Mesenchymal stem cell (in vitro differentiated cells and primary cell): ENCODE measurements at regions not wholly inside any gene's neighbourhood (a gene's known extent, or its start where the extent isn't known, plus 50 kb on each side); places are given as distances from the start of the nearest gene placed in this dataset.

ENCODE experiments used
- DNase-seq: peaks from one replicate; pipeline ENCODE4 v3.0.0-alpha.2; 2013
- H2AFZ ChIP-seq: one replicate; pipeline ENCODE4 v1.6.1; 2013; ENCODE audit warnings: low read depth, mild to moderate bottlenecking, control low read depth, inconsistent platforms, low read length, moderate library complexity
- H2AK5ac ChIP-seq: 2 replicates; pipeline ENCODE4 v1.6.1; 2013; ENCODE audit warnings: low read length, moderate library complexity, mild to moderate bottlenecking, inconsistent platforms; ENCODE audit not compliant: severe bottlenecking
- H2BK120ac ChIP-seq: one replicate; pipeline ENCODE4 v1.6.1; 2013; ENCODE audit warnings: low read depth, mild to moderate bottlenecking, inconsistent platforms, low read length, moderate library complexity
- H2BK12ac ChIP-seq, 2 experiments: one replicate each; pipeline ENCODE4 v1.6.1; 2013; ENCODE audit warnings: inconsistent platforms in 2 of 2, low read length in 2 of 2, mild to moderate bottlenecking in 2 of 2, moderate library complexity in 2 of 2, control low read depth in 1 of 2
- H2BK15ac ChIP-seq: one replicate; pipeline ENCODE4 v1.6.1; 2013; ENCODE audit warnings: mild to moderate bottlenecking, low read depth, inconsistent platforms; ENCODE audit not compliant: poor library complexity, severe bottlenecking
- H2BK5ac ChIP-seq: 2 replicates; pipeline ENCODE4 v1.6.1; 2013; ENCODE audit warnings: low read depth, mild to moderate bottlenecking, low read length, control low read depth, inconsistent platforms; ENCODE audit not compliant: poor library complexity, severe bottlenecking
- H3K14ac ChIP-seq, 2 experiments: one replicate each; pipeline ENCODE4 v1.6.1; 2013; ENCODE audit warnings: inconsistent platforms in 2 of 2, low read length in 2 of 2, control low read depth in 1 of 2, mild to moderate bottlenecking in 1 of 2, moderate library complexity in 1 of 2
- H3K18ac ChIP-seq, 2 experiments: one replicate each; pipeline ENCODE4 v1.6.1; 2013; ENCODE audit warnings: inconsistent platforms in 2 of 2, low read length in 2 of 2, control low read depth in 1 of 2, low read depth in 1 of 2, mild to moderate bottlenecking in 1 of 2
- H3K23ac ChIP-seq, 2 experiments: one replicate each; pipeline ENCODE4 v1.6.1; 2013; ENCODE audit warnings: inconsistent platforms in 2 of 2, low read length in 2 of 2, mild to moderate bottlenecking in 2 of 2, moderate library complexity in 2 of 2, control low read depth in 1 of 2
- H3K27ac ChIP-seq: 2 replicates; pipeline ENCODE4 v1.5.1; 2013; ENCODE audit warnings: mild to moderate bottlenecking, moderate library complexity, low read length, control low read depth, inconsistent platforms; ENCODE audit not compliant: poor library complexity, severe bottlenecking
- H3K27me3 ChIP-seq, 2 experiments: 2 replicates each; pipeline versions ENCODE4 v1.6.1 to v1.7.0; 2013; ENCODE audit warnings: low read length in 2 of 2, mild to moderate bottlenecking in 2 of 2, moderate library complexity in 2 of 2, control low read depth in 1 of 2, inconsistent platforms in 1 of 2; ENCODE audit not compliant: control insufficient read depth in 1 of 2, insufficient read depth in 1 of 2
- H3K36me3 ChIP-seq, 2 experiments: 2 replicates each; pipeline versions ENCODE4 v1.6.1 to v1.7.0; 2013; ENCODE audit warnings: low read length in 2 of 2, control low read depth in 1 of 2, inconsistent platforms in 1 of 2, low read depth in 1 of 2, mild to moderate bottlenecking in 1 of 2; ENCODE audit not compliant: insufficient read depth in 2 of 2, control insufficient read depth in 1 of 2
- H3K4ac ChIP-seq, 2 experiments: one replicate each; pipeline ENCODE4 v1.6.1; 2013; ENCODE audit warnings: inconsistent platforms in 2 of 2, low read length in 2 of 2, mild to moderate bottlenecking in 2 of 2, moderate library complexity in 2 of 2, control low read depth in 1 of 2, low read depth in 1 of 2
- H3K4me1 ChIP-seq: 2 replicates; pipeline ENCODE4 v1.6.1; 2013; ENCODE audit warnings: low read depth, low read length, control low read depth; ENCODE audit not compliant: control insufficient read depth, insufficient read depth
- H3K4me2 ChIP-seq: 2 replicates; pipeline ENCODE4 v1.6.1; 2013; ENCODE audit warnings: low read length, mild to moderate bottlenecking, inconsistent platforms; ENCODE audit not compliant: poor library complexity, severe bottlenecking
- H3K4me3 ChIP-seq, 2 experiments: 2 replicates each; pipeline versions ENCODE4 v1.5.1 to v1.7.0; 2013; ENCODE audit warnings: low read length in 2 of 2, mild to moderate bottlenecking in 2 of 2, control low read depth in 1 of 2, low read depth in 1 of 2; ENCODE audit not compliant: insufficient read depth in 1 of 2
- H3K79me1 ChIP-seq: replicated peaks from 2 replicates; pipeline ENCODE4 v1.6.1; 2013; ENCODE audit warnings: mild to moderate bottlenecking, control low read depth, low read length, inconsistent platforms; ENCODE audit not compliant: poor library complexity, severe bottlenecking
- H3K9ac ChIP-seq: 2 replicates; pipeline ENCODE4 v1.7.0; 2013; ENCODE audit warnings: mild to moderate bottlenecking, low read length, moderate library complexity
- H3K9me3 ChIP-seq: 2 replicates; pipeline ENCODE4 v1.7.0; 2013; ENCODE audit warnings: mild to moderate bottlenecking, low read length; ENCODE audit not compliant: control insufficient read depth
- H4K8ac ChIP-seq: one replicate; pipeline ENCODE4 v1.6.1; 2013; ENCODE audit warnings: inconsistent platforms, mild to moderate bottlenecking, low read length, moderate library complexity
- H4K91ac ChIP-seq: one replicate; pipeline ENCODE4 v1.6.1; 2013; ENCODE audit warnings: mild to moderate bottlenecking, low read length, inconsistent platforms
- WGBS: methylation state at CpG from one replicate; pipeline ENCODE4 v1.1.7; 2013; ENCODE audit warnings: mixed read lengths; 5-methylcytosine and 5-hydroxymethylcytosine counted together

GRCh38 chr2:41959760-41960159 is 88.1 kb upstream of the PKDCC start:
- no peaks in the 10 kb centered on the region for H3K79me1 ChIP-seq
- H3K4ac ChIP-seq, result no peak overlapping the region
- no peak for DNase-seq
- H3K27me3 ChIP-seq, result peaks cover 0 to 50% of the 10 kb centered on the region in 2 experiments
- no peak overlapping the region for H3K23ac ChIP-seq
- no peak overlapping the region for H2AFZ ChIP-seq
- H2BK5ac ChIP-seq, result no peak overlapping the region
- H2BK12ac ChIP-seq, result no peak overlapping the region
- H3K4me3 ChIP-seq, result no peak overlapping the region
- no peak overlapping the region for H2AK5ac ChIP-seq
- H3K4me1 ChIP-seq, result peaks cover 14% of the 10 kb centered on the region
- no peak overlapping the region for H3K18ac ChIP-seq
- no peak overlapping the region for H4K8ac ChIP-seq
- 100% methylated on average over 1 of the region's 2 CpGs for WGBS
- no peaks in the 10 kb centered on the region for H3K36me3 ChIP-seq
- no peak overlapping the region for H3K27ac ChIP-seq
- no peak overlapping the region for H2BK15ac ChIP-seq
- no peak overlapping the region for H2BK120ac ChIP-seq
- H4K91ac ChIP-seq, result no peak overlapping the region
- H3K9me3 ChIP-seq, result no peaks in the 10 kb centered on the region
- no peak overlapping the region for H3K9ac ChIP-seq
- H3K4me2 ChIP-seq, result no peak overlapping the region
- H3K14ac ChIP-seq, result no peak overlapping the region

DNA sequence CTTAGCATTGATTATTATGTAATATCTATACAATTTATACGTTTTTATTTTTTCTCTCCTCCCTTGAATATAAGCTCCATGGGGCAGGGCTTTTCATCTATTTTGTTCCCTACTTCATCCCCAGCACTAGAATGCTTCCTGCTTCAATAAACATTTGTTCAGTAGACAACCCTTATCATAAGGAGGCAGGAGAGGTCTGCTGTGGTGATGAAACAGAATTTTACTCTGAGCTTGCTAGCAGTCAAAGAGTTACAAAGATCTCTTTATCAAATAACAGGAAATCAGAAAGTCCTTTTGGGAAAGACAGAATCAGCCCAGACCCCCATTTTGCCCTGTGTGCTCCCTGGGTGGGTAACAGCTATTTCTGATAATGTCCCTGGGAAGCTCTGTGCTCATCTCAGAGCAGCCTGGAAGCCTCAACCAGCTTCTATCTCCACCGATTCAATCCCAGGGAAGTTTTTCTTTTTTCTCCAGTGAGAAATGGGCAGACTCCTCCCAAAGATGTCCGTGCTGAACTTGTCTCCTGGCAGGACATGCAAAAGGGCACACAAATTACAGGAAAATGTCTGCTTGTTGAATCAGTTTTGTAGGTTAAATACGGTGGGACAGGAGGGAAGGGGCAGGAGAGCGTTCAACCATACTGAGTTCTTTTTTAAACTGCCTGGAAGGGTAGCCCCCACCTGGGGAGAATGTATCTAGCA is 84.7 kb upstream of the PKDCC start:
- H3K9ac ChIP-seq, result peak overlapping the region; percentile 58
- H3K18ac ChIP-seq, result peak overlapping the region in 1 of 2 experiments; percentile 56
- H3K27ac ChIP-seq, result no peak overlapping the region
- no peak overlapping the region for H4K8ac ChIP-seq
- H3K79me1 ChIP-seq, result no peaks in the 10 kb centered on the region
- H2BK5ac ChIP-seq, result no peak overlapping the region
- H2AK5ac ChIP-seq, result no peak overlapping the region
- no peak overlapping the region for H2AFZ ChIP-seq
- no peak overlapping the region for H2BK120ac ChIP-seq
- H2BK15ac ChIP-seq, result no peak overlapping the region
- no peak overlapping the region for H4K91ac ChIP-seq
- H3K4me2 ChIP-seq, result no peak overlapping the region
- peak; percentile 26 for DNase-seq
- no peaks in the 10 kb centered on the region for H3K36me3 ChIP-seq
- WGBS, result 64% methylated on average over 4 of the region's 5 CpGs
- H3K27me3 ChIP-seq, result peaks cover 0 to 34% of the 10 kb centered on the region in 2 experiments
- H3K14ac ChIP-seq, result no peak overlapping the region
- H3K4me3 ChIP-seq, result no peak overlapping the region
- no peak overlapping the region for H2BK12ac ChIP-seq
- peaks cover 32% of the 10 kb centered on the region for H3K4me1 ChIP-seq
- no peak overlapping the region for H3K23ac ChIP-seq
- peak overlapping the region in 1 of 2 experiments; percentile 26 for H3K4ac ChIP-seq
- no peaks in the 10 kb centered on the region for H3K9me3 ChIP-seq

GRCh38 chr2:41963661-41964525 is 83.9 kb upstream of the PKDCC start:
- peaks cover 35% of the 10 kb centered on the region for H3K4me1 ChIP-seq
- H3K18ac ChIP-seq, result peak overlapping the region in 1 of 2 experiments; percentile 5
- no peak overlapping the region for H3K23ac ChIP-seq
- H2AFZ ChIP-seq, result no peak overlapping the region
- H2AK5ac ChIP-seq, result no peak overlapping the region
- no peak overlapping the region for H2BK120ac ChIP-seq
- WGBS, result 4% methylated on average over 6 of the region's 10 CpGs
- H3K14ac ChIP-seq, result no peak overlapping the region
- H3K79me1 ChIP-seq, result no peaks in the 10 kb centered on the region
- H3K4me3 ChIP-seq, result no peak overlapping the region
- peaks cover 0 to 26% of the 10 kb centered on the region in 2 experiments for H3K27me3 ChIP-seq
- no peak overlapping the region for H3K4ac ChIP-seq
- no peak overlapping the region for H2BK15ac ChIP-seq
- H4K8ac ChIP-seq, result peak overlapping the region; percentile 32
- no peak overlapping the region for H3K4me2 ChIP-seq
- H3K27ac ChIP-seq, result no peak overlapping the region
- no peak overlapping the region for H4K91ac ChIP-seq
- DNase-seq, result peak; percentile 82
- H3K36me3 ChIP-seq, result no peaks in the 10 kb centered on the region
- H2BK12ac ChIP-seq, result no peak overlapping the region
- H2BK5ac ChIP-seq, result no peak overlapping the region
- H3K9me3 ChIP-seq, result no peaks in the 10 kb centered on the region
- peak overlapping the region; percentile 58 for H3K9ac ChIP-seq
